ENCODE measurements at regions not wholly inside any gene's neighbourhood (a gene's known extent, or its start where the extent isn't known, plus 50 kb on each side); places are given as distances from the start of the nearest gene placed in this dataset.
A peak's percentile ranks its signal among the peaks of the same experiment; 100 is the strongest.

DNA sequence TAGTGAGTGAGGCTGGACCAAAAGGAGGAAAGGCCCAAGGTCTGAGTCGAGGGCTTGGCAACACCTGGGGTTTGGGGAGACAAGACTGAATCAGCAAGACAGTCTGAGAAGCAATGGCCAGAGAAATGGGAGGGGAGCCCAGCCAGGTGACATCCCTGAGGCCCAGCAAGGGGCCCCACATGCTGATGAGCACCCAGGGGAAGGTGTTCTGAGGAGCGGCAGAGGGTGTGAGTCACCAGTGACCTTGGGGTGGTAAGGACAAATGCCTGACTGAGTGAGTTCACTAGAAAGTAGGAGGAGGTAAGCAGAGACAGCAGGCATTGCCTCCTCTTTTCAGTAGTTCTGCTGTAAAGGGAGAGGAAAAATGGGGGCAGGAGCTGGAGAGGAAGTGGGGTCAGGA lies 192.4 kb upstream of the GALNT2 start:
- DNase-seq (peak; percentile 5 to 28), ATAC-seq (replicated peaks in 1 of 2) (peak; percentile 70 to 79)
- Mint-ChIP-seq H3K27ac (no peak overlapping the region), H3K4me3 (no peak overlapping the region), H3K36me3 (ENCODE audit: insufficient read depth in 2 of 2) (no peaks in the 10 kb centered on the region), H3K4me1 (ENCODE audit: low read depth) (no peaks in the 10 kb centered on the region), H3K9me3 (peaks cover 0 to 2% of the 10 kb centered on the region in 2 donors), H3K27me3 (ENCODE audit: low read depth) (peaks cover 26% of the 10 kb centered on the region)

DNA sequence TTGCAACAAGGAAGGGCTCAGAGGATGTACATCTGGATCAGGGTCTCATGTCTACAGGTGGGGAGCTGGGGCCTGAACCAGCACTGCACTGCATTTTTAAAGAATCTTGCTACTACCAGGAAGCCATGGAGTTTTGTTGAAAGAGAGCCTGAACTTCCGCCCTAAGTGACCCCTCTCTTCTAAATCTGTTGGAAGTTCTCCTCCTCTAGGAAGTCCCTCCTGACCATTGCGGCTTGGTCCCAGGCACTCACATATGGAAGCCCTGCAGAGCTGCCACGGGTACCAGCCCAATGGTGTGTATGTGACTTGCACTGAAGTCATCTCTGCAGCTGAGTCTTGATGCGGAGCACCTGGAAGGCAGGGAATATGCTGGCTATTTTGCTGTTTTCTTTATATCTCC lies 192.0 kb upstream of the GALNT2 start:
- Mint-ChIP-seq H3K4me1 (ENCODE audit: low read depth) (no peaks in the 10 kb centered on the region), H3K36me3 (ENCODE audit: insufficient read depth in 2 of 2) (no peaks in the 10 kb centered on the region), H3K9me3 (peaks cover 0 to 2% of the 10 kb centered on the region in 2 donors), H3K27me3 (ENCODE audit: low read depth) (peaks cover 29% of the 10 kb centered on the region), H3K27ac (no peak overlapping the region), H3K4me3 (no peak overlapping the region)
- no peak for DNase-seq
- ATAC-seq (replicated peaks in 1 of 2) = no peak

DNA sequence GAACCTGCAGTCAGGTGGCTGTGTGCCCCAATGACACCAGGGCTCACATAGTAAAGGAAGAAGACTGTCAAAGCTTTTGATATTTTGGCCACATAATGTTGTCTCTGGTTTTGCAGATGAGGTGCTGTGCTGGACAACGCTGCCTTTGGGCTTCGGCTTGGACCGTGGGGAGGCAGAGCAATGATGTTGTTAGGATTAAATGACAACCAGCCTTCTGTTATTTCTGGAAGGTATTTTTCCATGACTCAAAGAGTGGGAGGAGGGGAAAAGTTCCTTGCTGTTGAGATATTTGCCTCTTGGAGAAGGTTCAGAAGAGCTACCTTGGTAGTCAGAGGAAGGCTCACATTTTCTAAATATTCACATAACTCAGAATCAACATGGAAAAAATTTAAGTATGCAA lies 187.3 kb upstream of the GALNT2 start:
- Mint-ChIP-seq H3K27me3 (ENCODE audit: low read depth) (peaks cover 44% of the 10 kb centered on the region), H3K4me1 (ENCODE audit: low read depth) (peaks cover 7% of the 10 kb centered on the region), H3K9me3 (no peaks in the 10 kb centered on the region), H3K36me3 (ENCODE audit: insufficient read depth in 2 of 2) (no peaks in the 10 kb centered on the region), H3K4me3 (no peak overlapping the region), H3K27ac (no peak overlapping the region)
- DNase-seq (no peak), ATAC-seq (replicated peaks in 1 of 2) (no peak)

DNA sequence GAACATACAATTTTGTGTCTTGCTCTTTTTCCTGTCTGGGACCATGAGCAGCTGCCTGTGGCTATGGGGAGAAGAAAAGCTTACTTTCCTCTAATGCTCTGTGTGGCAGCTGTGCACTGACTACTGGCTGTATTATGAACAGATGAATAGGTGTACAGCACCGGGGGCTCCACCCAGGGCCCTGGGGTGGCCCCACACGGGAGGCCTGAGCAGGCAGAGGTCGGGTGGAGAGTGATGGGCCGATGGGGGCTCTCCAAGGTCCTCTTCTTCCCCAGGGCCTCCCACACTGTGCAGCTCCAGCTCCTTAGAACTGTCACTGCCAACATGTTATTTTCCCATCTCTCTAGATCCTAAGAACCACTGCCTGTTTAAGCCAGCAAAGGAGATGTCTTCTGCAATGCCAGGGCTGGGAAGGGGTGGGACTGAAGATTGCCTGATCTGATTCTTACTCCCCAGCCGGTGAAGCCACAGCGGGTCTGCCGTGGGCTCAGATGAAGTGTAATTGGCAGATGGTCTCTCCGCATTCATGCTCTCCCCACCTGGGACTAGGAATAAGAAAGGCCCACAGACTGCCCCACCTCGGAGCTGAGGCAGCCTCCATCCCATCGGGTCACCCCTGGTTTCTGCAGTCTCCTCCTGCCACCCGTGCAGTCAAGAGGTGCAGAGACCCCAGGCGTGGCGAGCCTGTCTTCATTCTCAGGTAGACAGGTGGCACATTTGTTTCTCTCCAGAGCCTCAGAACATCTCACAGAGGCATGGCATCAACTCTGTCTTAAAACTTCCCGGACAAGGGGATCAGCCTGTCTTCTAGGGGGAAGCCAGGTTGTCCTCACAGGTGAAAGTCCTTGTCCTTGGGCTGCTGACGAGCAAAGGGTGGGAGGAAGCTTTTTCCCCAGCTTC lies 186.5 kb upstream of the GALNT2 start:
- DNase-seq = no peak
- no peak for ATAC-seq (replicated peaks in 1 of 2)
- H3K4me3 Mint-ChIP-seq = no peak overlapping the region
- H3K27me3 Mint-ChIP-seq (ENCODE audit: low read depth) = peaks cover 44% of the 10 kb centered on the region
- no peaks in the 10 kb centered on the region for H3K36me3 Mint-ChIP-seq (ENCODE audit: insufficient read depth in 2 of 2)
- no peak overlapping the region for H3K27ac Mint-ChIP-seq
- H3K4me1 Mint-ChIP-seq (ENCODE audit: low read depth) = peaks cover 7% of the 10 kb centered on the region
- H3K9me3 Mint-ChIP-seq = no peaks in the 10 kb centered on the region

DNA sequence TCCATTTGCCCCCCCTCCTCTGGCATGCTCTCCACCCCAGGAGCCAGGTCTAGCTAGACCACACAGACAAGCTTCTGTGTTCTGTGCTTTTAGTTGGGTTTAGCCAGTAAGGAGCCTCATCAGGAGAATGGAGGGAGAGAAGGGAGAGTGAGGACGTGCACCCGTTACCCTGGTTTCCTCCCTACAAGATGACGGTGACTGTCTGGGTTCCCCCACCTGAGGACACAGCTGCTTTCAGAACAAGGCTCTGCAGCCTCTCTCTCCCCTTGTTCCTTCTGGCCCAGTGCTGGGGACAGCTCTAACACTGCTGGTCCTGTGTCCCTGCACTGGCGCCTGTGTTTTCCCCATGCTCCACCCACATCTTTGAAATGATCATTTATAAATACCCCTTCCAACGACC lies 184.4 kb upstream of the GALNT2 start:
- Mint-ChIP-seq H3K4me1 (ENCODE audit: low read depth) (peaks cover 7% of the 10 kb centered on the region), H3K27me3 (ENCODE audit: low read depth) (peaks cover 38% of the 10 kb centered on the region), H3K36me3 (ENCODE audit: insufficient read depth in 2 of 2) (no peaks in the 10 kb centered on the region), H3K4me3 (no peak overlapping the region), H3K9me3 (no peaks in the 10 kb centered on the region), H3K27ac (no peak overlapping the region)
- ATAC-seq (replicated peaks in 1 of 2) (no peak), DNase-seq (no peak)

DNA sequence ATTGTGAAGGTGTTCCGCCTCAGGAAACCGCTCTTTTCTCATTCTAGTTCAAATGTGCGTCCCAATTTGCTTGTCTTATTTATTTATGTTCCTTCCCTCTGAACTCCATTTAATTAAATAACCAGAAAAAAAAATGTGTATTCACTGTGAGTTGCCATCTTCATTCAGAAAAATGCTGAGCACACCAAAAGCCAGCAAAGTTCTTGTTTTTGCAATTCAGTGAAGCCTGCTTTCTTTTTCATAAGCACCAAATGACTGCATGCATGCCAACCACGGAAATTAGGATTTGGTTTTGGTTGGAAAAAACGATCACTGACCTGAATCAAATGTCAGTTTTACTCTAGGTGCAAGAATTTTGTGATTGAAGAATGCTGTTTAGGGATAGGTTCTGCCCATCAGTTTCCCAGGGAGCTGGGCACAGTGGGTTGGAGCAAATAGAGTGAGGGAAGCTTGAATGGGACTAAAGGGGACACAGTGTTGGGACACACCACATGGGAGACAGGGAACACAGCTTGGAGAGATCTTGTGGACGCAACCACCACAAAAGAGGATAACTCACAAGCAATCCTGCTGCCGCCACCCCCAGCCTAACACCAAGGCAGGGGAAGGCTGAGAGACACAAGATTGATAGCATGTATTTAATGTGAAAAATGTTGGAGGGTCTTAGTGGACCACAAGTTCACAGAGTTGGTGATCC lies 183.4 kb upstream of the GALNT2 start:
- Mint-ChIP-seq H3K27me3 (ENCODE audit: low read depth) (peaks cover 29% of the 10 kb centered on the region), H3K27ac (no peak overlapping the region), H3K4me1 (ENCODE audit: low read depth) (peaks cover 7% of the 10 kb centered on the region), H3K9me3 (no peaks in the 10 kb centered on the region), H3K36me3 (ENCODE audit: insufficient read depth in 2 of 2) (no peaks in the 10 kb centered on the region), H3K4me3 (no peak overlapping the region)
- DNase-seq (no peak), ATAC-seq (replicated peaks in 1 of 2) (no peak)

DNA sequence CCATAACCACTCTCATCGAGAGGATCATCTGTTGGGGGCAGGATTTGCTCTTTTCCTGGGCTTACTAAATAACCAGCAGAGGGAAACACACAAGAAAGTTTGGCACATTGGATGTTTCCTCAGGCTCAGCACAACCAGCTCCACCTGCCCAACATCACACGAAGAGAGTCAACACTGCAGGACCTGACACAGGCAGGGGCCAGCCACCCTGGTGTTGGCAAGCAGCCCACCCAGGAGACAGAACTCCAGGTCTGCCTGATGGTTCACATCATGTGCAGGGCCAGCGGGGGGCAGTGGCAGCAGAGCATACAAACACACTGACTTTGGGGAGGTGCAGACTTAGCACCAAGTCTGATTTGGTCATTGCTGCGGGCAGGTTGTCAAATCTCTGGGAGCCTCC lies 182.3 kb upstream of the GALNT2 start:
- peaks cover 23% of the 10 kb centered on the region for H3K27me3 Mint-ChIP-seq (ENCODE audit: low read depth)
- no peaks in the 10 kb centered on the region for H3K36me3 Mint-ChIP-seq (ENCODE audit: insufficient read depth in 2 of 2)
- DNase-seq (no peak), ATAC-seq (replicated peaks in 1 of 2) (no peak)
- H3K9me3 Mint-ChIP-seq = no peaks in the 10 kb centered on the region
- no peak overlapping the region for H3K27ac Mint-ChIP-seq
- H3K4me3 Mint-ChIP-seq = no peak overlapping the region
- H3K4me1 Mint-ChIP-seq (ENCODE audit: low read depth) = peaks cover 7% of the 10 kb centered on the region

DNA sequence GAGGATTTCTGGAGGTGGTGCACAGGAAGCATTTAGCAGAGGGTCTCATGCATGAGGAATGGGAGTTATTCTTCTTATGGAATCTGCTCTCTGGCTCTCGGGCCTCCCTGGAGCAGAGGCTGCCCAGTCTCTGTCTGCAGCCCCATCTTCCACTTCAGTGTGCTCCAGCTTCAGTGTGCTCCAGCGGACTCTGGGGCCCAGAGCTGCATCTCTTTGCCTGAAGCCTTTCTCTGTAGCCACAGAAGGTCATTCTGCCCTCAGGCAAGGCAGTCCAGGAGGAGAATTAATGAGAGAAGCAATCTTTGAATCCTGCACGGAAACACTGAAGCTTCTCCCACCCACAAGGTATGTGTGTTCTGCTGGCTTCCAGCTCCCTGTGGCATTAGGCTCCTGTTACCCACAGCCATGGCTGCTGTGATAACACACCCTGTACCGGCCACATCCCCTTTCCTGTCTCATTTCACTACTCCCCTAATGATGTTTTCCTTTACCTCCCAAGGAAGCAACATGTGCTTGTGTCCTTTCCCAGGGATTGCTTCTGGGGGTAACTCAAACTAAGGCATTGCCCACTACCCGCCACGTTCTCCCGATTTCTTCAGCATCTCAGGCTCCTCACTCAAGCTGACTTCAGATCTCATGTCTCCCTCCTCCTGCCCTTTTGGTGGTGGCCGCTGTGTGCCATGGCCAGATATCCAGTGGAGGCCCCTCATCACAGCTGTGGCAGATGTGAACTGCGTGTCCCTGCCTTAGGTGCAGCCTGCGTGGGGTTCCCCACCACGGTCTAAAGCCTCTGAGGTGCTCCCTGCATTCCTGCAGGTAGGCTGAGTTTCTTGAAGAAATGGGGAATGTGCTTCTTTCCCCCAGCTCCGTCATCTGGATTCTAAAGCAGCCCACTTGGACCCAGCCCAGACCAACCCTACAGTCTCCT lies 181.2 kb upstream of the GALNT2 start:
- no peak for DNase-seq
- H3K4me3 Mint-ChIP-seq = no peak overlapping the region
- peaks cover 7% of the 10 kb centered on the region for H3K4me1 Mint-ChIP-seq (ENCODE audit: low read depth)
- peaks cover 13% of the 10 kb centered on the region for H3K27me3 Mint-ChIP-seq (ENCODE audit: low read depth)
- H3K36me3 Mint-ChIP-seq (ENCODE audit: insufficient read depth in 2 of 2) = no peaks in the 10 kb centered on the region
- H3K27ac Mint-ChIP-seq = no peak overlapping the region
- ATAC-seq (replicated peaks in 1 of 2) = no peak
- H3K9me3 Mint-ChIP-seq = no peaks in the 10 kb centered on the region

DNA sequence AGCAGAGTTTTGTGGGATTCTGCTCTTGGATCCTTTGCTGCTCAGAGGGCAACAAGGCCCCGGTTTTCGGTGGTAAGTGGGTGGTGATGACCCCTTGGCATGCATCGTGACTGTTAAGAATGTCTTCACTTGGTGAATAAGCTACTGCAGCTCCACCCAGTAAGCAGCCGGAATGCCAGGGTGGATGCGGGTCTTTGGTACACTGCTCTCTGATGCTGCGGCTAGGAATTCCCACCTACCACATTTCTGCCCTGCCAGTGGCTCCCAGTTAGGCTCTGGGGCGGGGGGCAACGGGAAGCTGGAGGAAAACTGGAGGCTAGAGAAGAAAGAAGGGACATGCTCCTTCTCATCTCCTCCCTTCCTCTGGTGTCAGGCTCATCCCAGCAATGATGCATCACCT lies 180.4 kb upstream of the GALNT2 start:
- no peaks in the 10 kb centered on the region for H3K36me3 Mint-ChIP-seq (ENCODE audit: insufficient read depth in 2 of 2)
- H3K27me3 Mint-ChIP-seq (ENCODE audit: low read depth) = peaks cover 13% of the 10 kb centered on the region
- no peaks in the 10 kb centered on the region for H3K9me3 Mint-ChIP-seq
- H3K4me3 Mint-ChIP-seq = no peak overlapping the region
- DNase-seq = no peak
- H3K4me1 Mint-ChIP-seq (ENCODE audit: low read depth) = peaks cover 7% of the 10 kb centered on the region
- no peak for ATAC-seq (replicated peaks in 1 of 2)
- no peak overlapping the region for H3K27ac Mint-ChIP-seq

DNA sequence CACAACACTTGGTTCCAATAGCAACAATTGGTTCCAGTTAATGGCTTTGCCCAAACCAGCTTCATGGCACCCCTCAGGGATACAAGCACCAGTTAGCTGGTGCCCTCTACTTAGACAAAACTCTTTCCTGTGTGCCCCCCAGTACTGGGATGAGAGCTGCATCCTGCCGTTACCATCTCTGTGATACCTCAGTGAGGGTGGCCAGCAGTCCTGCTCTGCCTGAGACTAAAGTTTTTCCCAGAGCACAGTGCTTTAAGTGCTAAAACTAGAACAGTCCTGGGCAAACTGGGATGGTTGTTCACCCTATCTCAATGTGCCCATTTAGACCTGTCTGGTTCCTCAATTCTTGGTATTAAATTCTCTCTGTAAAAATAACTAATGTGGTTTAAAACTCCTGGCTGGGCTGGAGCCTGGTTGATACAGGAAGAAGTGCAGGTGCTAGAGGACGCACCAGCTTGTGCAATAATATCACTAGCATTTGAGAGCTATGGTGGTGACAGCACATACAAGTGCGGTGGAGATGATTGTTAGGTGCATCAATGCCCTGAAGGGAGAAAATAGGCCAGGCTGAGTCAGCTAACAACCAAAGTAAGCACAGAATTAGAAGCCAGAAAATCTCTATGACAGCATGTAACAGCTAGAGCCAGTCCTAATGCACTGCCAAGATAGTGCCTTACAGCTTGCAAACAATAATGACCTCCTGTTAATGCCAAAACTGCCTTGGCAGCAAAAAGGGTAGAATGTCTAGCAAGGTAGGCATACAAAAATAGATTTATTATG lies 179.8 kb upstream of the GALNT2 start:
- no peak for DNase-seq
- H3K4me1 Mint-ChIP-seq (ENCODE audit: low read depth) = peaks cover 7% of the 10 kb centered on the region
- peaks cover 0 to 1% of the 10 kb centered on the region in 2 donors for H3K36me3 Mint-ChIP-seq (ENCODE audit: insufficient read depth in 2 of 2)
- no peak for ATAC-seq (replicated peaks in 1 of 2)
- H3K9me3 Mint-ChIP-seq = no peaks in the 10 kb centered on the region
- H3K4me3 Mint-ChIP-seq = no peak overlapping the region
- H3K27me3 Mint-ChIP-seq (ENCODE audit: low read depth) = peaks cover 18% of the 10 kb centered on the region
- no peak overlapping the region for H3K27ac Mint-ChIP-seq

DNA sequence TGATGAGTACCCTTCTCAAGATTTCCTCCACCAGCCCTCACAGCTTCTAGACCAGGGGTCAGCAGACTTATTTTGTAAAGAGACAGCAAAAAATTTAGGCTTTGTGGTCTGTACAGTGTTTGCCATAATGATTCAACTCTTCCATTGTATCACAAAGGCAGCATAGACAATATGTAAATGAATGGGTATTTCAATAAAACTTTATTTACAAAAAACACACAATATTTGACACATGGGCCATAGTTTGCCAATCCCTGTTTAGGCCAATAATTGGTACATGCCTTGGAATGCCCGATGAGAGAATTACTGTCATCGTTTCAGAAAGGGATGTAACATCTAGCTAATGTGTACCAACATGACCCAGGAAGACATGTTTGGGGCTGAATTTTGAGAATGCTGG lies 178.9 kb upstream of the GALNT2 start:
- DNase-seq = no peak
- Mint-ChIP-seq H3K36me3 (ENCODE audit: insufficient read depth in 2 of 2) (peaks cover 0 to 1% of the 10 kb centered on the region in 2 donors), H3K4me3 (no peak overlapping the region), H3K9me3 (no peaks in the 10 kb centered on the region), H3K27ac (no peak overlapping the region), H3K27me3 (ENCODE audit: low read depth) (peaks cover 26% of the 10 kb centered on the region), H3K4me1 (ENCODE audit: low read depth) (peaks cover 7% of the 10 kb centered on the region)
- ATAC-seq (replicated peaks in 1 of 2) = no peak

DNA sequence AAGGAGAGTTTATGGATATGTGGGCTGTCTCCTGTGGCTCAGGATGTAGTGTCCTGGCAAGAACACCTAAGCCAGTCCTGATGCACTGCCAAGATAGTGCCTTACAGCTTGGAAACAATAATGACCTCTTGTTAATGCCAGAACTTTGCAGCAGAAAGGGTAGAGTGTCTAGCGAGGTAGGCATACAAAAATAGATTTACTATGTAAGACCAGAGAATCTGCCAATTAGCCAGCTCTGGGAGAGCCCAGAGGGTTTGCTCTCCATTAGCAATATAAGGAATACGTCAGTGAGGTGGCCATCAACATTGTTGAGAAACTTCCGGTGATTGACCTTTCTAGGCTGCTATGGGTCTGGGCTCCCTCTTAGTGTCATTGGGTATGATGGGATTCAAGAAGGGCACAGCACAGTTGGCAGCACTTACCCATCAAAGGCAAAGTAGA lies 178.5 kb upstream of the GALNT2 start:
- no peak overlapping the region for H3K27ac Mint-ChIP-seq
- H3K27me3 Mint-ChIP-seq (ENCODE audit: low read depth) = peaks cover 28% of the 10 kb centered on the region
- peaks cover 3% of the 10 kb centered on the region for H3K4me1 Mint-ChIP-seq (ENCODE audit: low read depth)
- peaks cover 0 to 1% of the 10 kb centered on the region in 2 donors for H3K36me3 Mint-ChIP-seq (ENCODE audit: insufficient read depth in 2 of 2)
- no peaks in the 10 kb centered on the region for H3K9me3 Mint-ChIP-seq
- H3K4me3 Mint-ChIP-seq = no peak overlapping the region
- DNase-seq (no peak), ATAC-seq (replicated peaks in 1 of 2) (no peak)
